Uterus (tissue), 3 donors: ENCODE measurements at regions not wholly inside any gene's neighbourhood (a gene's known extent, or its start where the extent isn't known, plus 50 kb on each side); places are given as distances from the start of the nearest gene placed in this dataset.

Experiments used
- DNase-seq, 2 donors: peaks; one replicate each; pipeline ENCODE4 v3.0.0-alpha.2; 2019 to 2020
- H3K27ac ChIP-seq, 2 donors: fragments of 200-600 bp; sonication (generic); 1 replicate in 1 of 2; 2 replicates in 1 of 2; pipeline ENCODE4 v1.5.1; 2016 to 2018
- H3K27me3 ChIP-seq, 2 donors: fragments of 200-600 bp; sonication (generic); one replicate each; pipeline ENCODE4 v1.5.1; 2018 to 2019; ENCODE audit warnings: control low read depth in 1 of 2
- H3K36me3 ChIP-seq, 2 donors: fragments of 200-600 bp; sonication (generic); one replicate each; pipeline ENCODE4 v1.5.1; 2019; ENCODE audit warnings: control low read depth in 1 of 2
- H3K4me1 ChIP-seq, 2 donors: fragments of 200-600 bp; sonication (generic); one replicate each; pipeline ENCODE4 v1.5.1; 2018 to 2019; ENCODE audit warnings: control low read depth in 1 of 2
- H3K4me3 ChIP-seq, 2 donors: fragments of 200-600 bp; sonication (generic); 1 replicate in 1 of 2; 2 replicates in 1 of 2; pipeline ENCODE4 v1.5.1; 2018 to 2019; ENCODE audit warnings: mild to moderate bottlenecking in 1 of 2
- H3K9me3 ChIP-seq, 2 donors: fragments of 200-600 bp; sonication (generic); one replicate each; pipeline ENCODE4 v1.5.1; 2019; ENCODE audit warnings: control low read depth in 1 of 2
- POLR2A ChIP-seq, 2 donors: fragments of 450-650 bp; IDR thresholded peaks; one replicate each; pipeline ENCODE4 v1.6.1; 2016; ENCODE audit warnings: antibody characterized with exemption in 2 of 2, mild to moderate bottlenecking in 1 of 2, moderate library complexity in 1 of 2
- intact Hi-C: fragments of 100-400 bp; cut with DNase I; formaldehyde crosslinking; loops from one replicate; pipeline ENCODE4 v1.15.1; 2023; ENCODE audit warnings: low total_unique reads
- TF ChIP-seq, protein P1 (sequence below), 4 experiments: fragments of 200-600 bp in 2 of 4; fragments of 450-650 bp in 2 of 4; sonication (generic) in 2 of 4; IDR thresholded peaks; one replicate each; pipeline ENCODE4 v1.5.1; 2016 to 2019; ENCODE audit warnings: antibody characterized with exemption in 4 of 4, mild to moderate bottlenecking in 2 of 4, moderate library complexity in 1 of 4
- donor health status: DM: yes; HTN: yes; CAD: no.

DNA sequence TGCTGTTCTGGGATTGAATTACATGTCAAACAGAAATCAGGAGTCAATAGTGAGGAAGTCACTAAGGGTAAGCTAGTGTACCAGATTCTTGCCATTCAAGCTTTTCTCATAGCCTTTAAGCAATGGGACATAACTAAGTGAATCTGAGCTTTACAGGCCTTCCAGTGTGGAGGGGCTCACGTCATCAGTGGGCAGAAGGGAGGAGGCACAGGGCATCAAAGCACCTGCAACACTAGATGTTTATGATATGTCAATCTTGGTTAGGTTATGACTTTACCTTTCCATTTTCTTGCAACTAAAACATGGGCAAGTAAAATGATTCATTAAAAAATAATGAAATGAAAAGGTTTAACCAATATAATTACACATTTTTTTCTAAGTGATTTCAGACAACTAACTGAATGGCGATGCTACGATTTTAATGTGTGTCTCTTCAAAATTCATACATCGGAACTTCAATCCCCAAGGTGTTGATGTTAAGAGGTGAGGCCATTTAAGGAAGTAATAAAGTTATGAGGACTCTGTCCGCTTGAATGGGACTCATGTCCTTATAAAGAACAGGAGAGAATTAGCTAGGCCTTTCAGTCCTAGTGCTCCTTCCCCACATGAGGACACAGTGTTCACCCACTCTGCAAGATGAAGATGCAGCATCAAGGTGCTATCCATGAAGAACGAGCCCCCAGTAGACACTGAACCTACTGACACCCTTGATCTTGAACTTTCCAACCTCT is 1169.2 kb upstream of the NXPH2 start:
- Histone ChIP-seq H3K4me1 (no peaks in the 10 kb centered on the region), H3K4me3 (no peak overlapping the region), H3K36me3 (no peaks in the 10 kb centered on the region), H3K9me3 (no peaks in the 10 kb centered on the region), H3K27me3 (no peaks in the 10 kb centered on the region), H3K27ac (no peak overlapping the region)
- intact Hi-C loops, result no loop called here
- no peak for DNase-seq
- no peak for TF ChIP-seq POLR2A (IDR thresholded peaks at IDR 0.05)
- TF ChIP-seq, protein P1, sequence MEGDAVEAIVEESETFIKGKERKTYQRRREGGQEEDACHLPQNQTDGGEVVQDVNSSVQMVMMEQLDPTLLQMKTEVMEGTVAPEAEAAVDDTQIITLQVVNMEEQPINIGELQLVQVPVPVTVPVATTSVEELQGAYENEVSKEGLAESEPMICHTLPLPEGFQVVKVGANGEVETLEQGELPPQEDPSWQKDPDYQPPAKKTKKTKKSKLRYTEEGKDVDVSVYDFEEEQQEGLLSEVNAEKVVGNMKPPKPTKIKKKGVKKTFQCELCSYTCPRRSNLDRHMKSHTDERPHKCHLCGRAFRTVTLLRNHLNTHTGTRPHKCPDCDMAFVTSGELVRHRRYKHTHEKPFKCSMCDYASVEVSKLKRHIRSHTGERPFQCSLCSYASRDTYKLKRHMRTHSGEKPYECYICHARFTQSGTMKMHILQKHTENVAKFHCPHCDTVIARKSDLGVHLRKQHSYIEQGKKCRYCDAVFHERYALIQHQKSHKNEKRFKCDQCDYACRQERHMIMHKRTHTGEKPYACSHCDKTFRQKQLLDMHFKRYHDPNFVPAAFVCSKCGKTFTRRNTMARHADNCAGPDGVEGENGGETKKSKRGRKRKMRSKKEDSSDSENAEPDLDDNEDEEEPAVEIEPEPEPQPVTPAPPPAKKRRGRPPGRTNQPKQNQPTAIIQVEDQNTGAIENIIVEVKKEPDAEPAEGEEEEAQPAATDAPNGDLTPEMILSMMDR (IDR thresholded peaks at IDR 0.05), result no peak

DNA sequence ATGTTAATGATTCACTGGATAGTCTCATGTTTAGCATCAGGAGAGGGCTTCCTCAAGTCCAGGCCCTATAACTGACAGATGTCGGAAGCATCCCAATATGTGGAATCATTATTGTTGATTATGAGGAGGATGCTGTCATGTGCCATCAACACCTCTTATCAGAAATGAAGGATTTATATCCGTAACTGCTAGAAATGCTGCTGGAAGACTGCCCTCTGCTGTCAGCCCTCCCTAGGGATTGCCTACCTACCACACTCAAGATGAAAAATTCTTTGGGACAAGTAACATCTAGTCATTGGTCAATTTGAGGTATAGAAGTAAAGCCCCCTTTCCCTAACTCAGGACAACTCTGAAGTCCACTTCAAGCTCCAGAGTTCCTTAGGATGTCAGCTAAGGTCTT is 1166.5 kb upstream of the NXPH2 start:
- H3K9me3 ChIP-seq, result no peaks in the 10 kb centered on the region
- no peak overlapping the region for H3K4me3 ChIP-seq
- no peaks in the 10 kb centered on the region for H3K36me3 ChIP-seq
- H3K27ac ChIP-seq, result no peak overlapping the region
- TF ChIP-seq, protein P1 (IDR thresholded peaks at IDR 0.05), result no peak
- no peak for TF ChIP-seq POLR2A (IDR thresholded peaks at IDR 0.05)
- H3K4me1 ChIP-seq, result no peaks in the 10 kb centered on the region
- no peaks in the 10 kb centered on the region for H3K27me3 ChIP-seq
- intact Hi-C loops, result no loop called here
- DNase-seq, result no peak

DNA sequence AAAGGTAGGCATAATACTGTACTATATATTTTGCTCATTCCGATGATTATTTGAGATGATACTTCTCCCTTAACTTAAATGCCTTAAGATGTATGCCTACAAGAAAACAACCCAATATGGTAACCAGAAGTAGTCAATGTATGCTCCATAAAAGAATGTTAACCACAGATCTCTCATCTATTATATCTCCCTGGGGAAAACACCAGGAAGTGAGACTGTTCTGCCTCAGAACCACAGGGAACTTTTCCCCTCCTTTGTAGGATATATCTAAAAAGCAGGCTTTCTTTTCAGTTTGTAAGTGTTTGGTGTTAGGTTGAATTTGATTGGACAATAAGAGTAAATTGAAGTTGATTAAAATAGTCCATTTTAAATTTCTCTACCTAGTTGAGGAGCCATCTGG is 1160.5 kb upstream of the NXPH2 start:
- no peak for DNase-seq
- H3K9me3 ChIP-seq, result no peaks in the 10 kb centered on the region
- no peaks in the 10 kb centered on the region for H3K36me3 ChIP-seq
- H3K4me1 ChIP-seq, result no peaks in the 10 kb centered on the region
- intact Hi-C loops, result no loop called here
- no peak overlapping the region for H3K4me3 ChIP-seq
- no peaks in the 10 kb centered on the region for H3K27me3 ChIP-seq
- TF ChIP-seq, protein P1 (IDR thresholded peaks at IDR 0.05), result no peak
- TF ChIP-seq POLR2A (IDR thresholded peaks at IDR 0.05), result no peak
- H3K27ac ChIP-seq, result no peak overlapping the region

DNA sequence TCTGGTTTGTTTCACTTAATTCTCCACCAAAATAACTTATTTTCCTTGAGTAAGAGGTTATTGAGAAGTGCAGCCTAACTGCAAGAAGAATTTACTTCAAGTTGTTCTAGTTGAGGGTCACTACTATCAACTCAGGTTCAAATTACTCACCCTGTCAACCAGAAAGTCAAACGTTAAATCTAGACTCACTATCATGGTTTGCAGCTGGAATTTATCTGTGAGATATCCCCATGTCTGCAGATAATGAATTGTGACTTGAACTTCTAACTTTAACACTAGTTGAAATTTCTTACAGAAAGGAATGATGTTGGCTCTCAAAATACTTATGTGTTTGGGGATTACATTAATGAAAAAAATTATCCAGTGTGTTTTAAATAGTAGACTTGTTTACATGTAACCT is 1145.7 kb upstream of the NXPH2 start:
- Histone ChIP-seq H3K4me3 (no peak overlapping the region), H3K9me3 (no peaks in the 10 kb centered on the region), H3K27me3 (no peaks in the 10 kb centered on the region), H3K4me1 (no peaks in the 10 kb centered on the region), H3K36me3 (no peaks in the 10 kb centered on the region), H3K27ac (no peak overlapping the region)
- DNase-seq, result no peak
- TF ChIP-seq POLR2A (IDR thresholded peaks at IDR 0.05), result no peak
- TF ChIP-seq, protein P1 (IDR thresholded peaks at IDR 0.05), result no peak
- intact Hi-C loops, result no loop called here

DNA sequence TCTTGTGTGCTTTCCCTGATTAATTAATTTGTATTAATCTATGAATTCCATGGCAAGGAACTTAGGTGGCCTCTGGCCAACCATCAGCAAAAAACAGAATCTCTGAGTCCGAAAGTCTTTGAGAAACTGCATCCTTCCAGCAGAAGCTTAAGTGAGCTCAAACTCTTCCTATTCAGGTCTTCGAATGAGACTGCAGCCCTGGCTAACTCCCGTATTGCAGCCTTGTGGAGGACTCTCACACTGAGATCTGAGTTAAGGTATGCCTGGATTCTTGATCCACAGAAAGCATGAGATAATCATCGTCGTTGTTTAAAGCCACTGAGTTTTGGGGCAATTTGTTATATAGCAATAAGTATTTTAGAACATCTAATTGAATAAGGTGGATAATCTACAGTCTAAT is 1143.9 kb upstream of the NXPH2 start:
- Histone ChIP-seq H3K4me3 (no peak overlapping the region), H3K4me1 (no peaks in the 10 kb centered on the region), H3K9me3 (no peaks in the 10 kb centered on the region), H3K27ac (no peak overlapping the region), H3K27me3 (no peaks in the 10 kb centered on the region), H3K36me3 (no peaks in the 10 kb centered on the region)
- intact Hi-C loops, result no loop called here
- no peak for DNase-seq
- TF ChIP-seq POLR2A (IDR thresholded peaks at IDR 0.05), result no peak
- TF ChIP-seq, protein P1 (IDR thresholded peaks at IDR 0.05), result no peak
